Tibial nerve (tissue), 4 donors: ENCODE measurements at regions not wholly inside any gene's neighbourhood (a gene's known extent, or its start where the extent isn't known, plus 50 kb on each side); places are given as distances from the start of the nearest gene placed in this dataset.

Source experiments
- DNase-seq, 2 donors: peaks; one replicate each; pipeline ENCODE4 v3.0.0-alpha.2; 2019; ENCODE audit warnings: low spot score in 2 of 2
- H3K27ac ChIP-seq, 4 donors: fragments of 200-600 bp; sonication (generic) in 3 of 4; one replicate each; pipeline ENCODE4 v1.5.1; 2017 to 2019; ENCODE audit warnings: mild to moderate bottlenecking in 1 of 4
- H3K27me3 ChIP-seq, 2 donors: fragments of 200-600 bp; sonication (generic) in 1 of 2; one replicate each; pipeline versions ENCODE4 v1.5.1 to v1.6.0; 2017 to 2019
- H3K36me3 ChIP-seq, 3 donors: fragments of 200-600 bp; sonication (generic); one replicate each; pipeline ENCODE4 v1.5.1; 2018 to 2019
- H3K4me1 ChIP-seq, 4 donors: fragments of 200-600 bp; sonication (generic) in 3 of 4; one replicate each; pipeline ENCODE4 v1.5.1; 2017 to 2019
- H3K4me3 ChIP-seq, 4 donors: fragments of 200-600 bp; sonication (generic) in 3 of 4; one replicate each; pipeline ENCODE4 v1.5.1; 2017 to 2019; ENCODE audit warnings: mild to moderate bottlenecking in 1 of 4, moderate library complexity in 1 of 4
- H3K9me3 ChIP-seq, 4 donors: fragments of 200-600 bp; sonication (generic) in 3 of 4; one replicate each; pipeline ENCODE4 v1.5.1; 2017 to 2019
- CTCF ChIP-seq, 5 experiments: fragments of 200-600 bp in 3 of 5; fragments of 450-650 bp in 2 of 5; sonication (generic) in 3 of 5; IDR thresholded peaks; one replicate each; pipeline ENCODE4 v1.5.1; 2016 to 2019; ENCODE audit warnings: antibody characterized with exemption in 5 of 5, mild to moderate bottlenecking in 3 of 5, moderate library complexity in 2 of 5
- EP300 ChIP-seq, 2 donors: sonication (generic); formaldehyde crosslinking; IDR thresholded peaks; one replicate each; pipeline ENCODE4 v1.6.1; 2017; ENCODE audit warnings: antibody characterized with exemption in 2 of 2, mild to moderate bottlenecking in 1 of 2
- POLR2A ChIP-seq, 2 donors: fragments of 450-650 bp; IDR thresholded peaks; one replicate each; pipeline ENCODE4 v1.6.1; 2017; ENCODE audit warnings: antibody characterized with exemption in 2 of 2, mild to moderate bottlenecking in 2 of 2, moderate library complexity in 2 of 2
- WGBS, 2 donors: methylation state at CpG; one replicate each; pipeline ENCODE4 v1.1.5; 2018; 5-methylcytosine and 5-hydroxymethylcytosine counted together

DNA sequence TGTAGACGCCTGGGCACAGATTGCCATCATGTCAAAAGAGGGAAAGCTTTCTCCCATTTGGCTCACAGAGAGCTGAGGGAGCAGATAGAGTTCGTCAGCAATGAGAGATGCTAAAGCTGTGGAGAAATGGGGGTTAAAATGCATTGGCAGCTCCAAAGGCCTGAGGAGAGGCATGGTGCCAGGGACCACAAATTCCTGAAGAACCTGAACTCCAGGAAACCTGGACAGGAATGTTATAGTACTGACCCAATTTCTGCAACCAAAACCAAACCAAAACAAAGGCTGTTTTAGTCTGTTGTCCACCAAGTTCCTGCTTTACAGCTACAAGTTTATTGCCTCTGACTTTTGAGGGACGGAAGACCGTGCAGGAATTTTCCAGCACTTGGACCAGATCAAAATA is 575.7 kb downstream of the REEP3 start:
- no peak for TF ChIP-seq CTCF (IDR thresholded peaks at IDR 0.05)
- TF ChIP-seq EP300 (IDR thresholded peaks at IDR 0.05), result no peak
- no peak for TF ChIP-seq POLR2A (IDR thresholded peaks at IDR 0.05)
- H3K9me3 ChIP-seq, result no peaks in the 10 kb centered on the region
- H3K27me3 ChIP-seq, result no peaks in the 10 kb centered on the region
- no peak for DNase-seq
- H3K4me1 ChIP-seq, result no peaks in the 10 kb centered on the region
- no peak overlapping the region for H3K4me3 ChIP-seq
- no peak overlapping the region for H3K27ac ChIP-seq
- 72 to 77% methylated on average over 4 of the region's 4 CpGs for WGBS, 2 donors
- no peaks in the 10 kb centered on the region for H3K36me3 ChIP-seq

GRCh38 chr10:64097391-64098122 is 576.4 kb downstream of the REEP3 start:
- Histone ChIP-seq H3K36me3 (no peaks in the 10 kb centered on the region), H3K9me3 (no peaks in the 10 kb centered on the region), H3K4me1 (no peaks in the 10 kb centered on the region), H3K4me3 (no peak overlapping the region), H3K27ac (no peak overlapping the region), H3K27me3 (no peaks in the 10 kb centered on the region)
- 91 to 94% methylated on average over 9 of the region's 9 CpGs for WGBS, 2 donors
- TF ChIP-seq CTCF (IDR thresholded peaks at IDR 0.05) (no peak), POLR2A (IDR thresholded peaks at IDR 0.05) (no peak), EP300 (IDR thresholded peaks at IDR 0.05) (no peak)
- no peak for DNase-seq

GRCh38 chr10:64098994-64099393 is 577.8 kb downstream of the REEP3 start:
- TF ChIP-seq EP300 (IDR thresholded peaks at IDR 0.05) (no peak), POLR2A (IDR thresholded peaks at IDR 0.05) (no peak), CTCF (IDR thresholded peaks at IDR 0.05) (no peak)
- no peaks in the 10 kb centered on the region for H3K4me1 ChIP-seq
- no peaks in the 10 kb centered on the region for H3K9me3 ChIP-seq
- H3K36me3 ChIP-seq, result no peaks in the 10 kb centered on the region
- no peaks in the 10 kb centered on the region for H3K27me3 ChIP-seq
- H3K4me3 ChIP-seq, result no peak overlapping the region
- no peak for DNase-seq
- no peak overlapping the region for H3K27ac ChIP-seq
- WGBS, 2 donors, result 88 to 92% methylated on average over 1 of the region's 1 CpG

DNA sequence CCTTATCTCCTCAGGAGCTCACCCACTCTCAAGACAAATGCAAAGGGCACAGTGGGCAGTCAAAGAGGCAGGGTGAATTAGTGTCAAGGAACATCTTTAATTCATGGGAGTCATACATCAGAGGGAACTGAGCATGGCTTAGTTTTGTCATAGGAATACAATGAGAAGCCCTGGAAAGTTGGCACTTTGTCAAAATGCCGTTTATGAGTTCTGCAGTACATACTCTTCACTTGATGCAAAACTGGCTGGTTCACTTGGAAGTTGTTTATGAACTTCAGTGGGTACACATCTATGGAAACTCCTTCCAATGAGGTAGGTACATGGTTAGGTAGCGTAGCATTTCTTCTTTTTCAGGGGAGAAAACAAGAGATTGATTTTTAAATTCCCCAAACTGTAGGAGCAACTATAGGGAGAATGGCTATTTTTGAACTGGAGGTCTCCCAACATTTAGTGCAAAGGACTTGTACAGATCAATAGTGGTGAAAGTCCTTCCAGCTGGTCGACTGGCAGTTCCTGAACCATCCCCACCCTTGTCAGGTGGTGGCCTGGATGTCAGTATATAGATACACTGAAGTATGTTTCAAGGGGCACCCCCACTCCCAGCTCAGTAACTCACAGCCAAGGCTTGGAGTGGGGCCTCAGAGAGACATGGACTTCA is 580.5 kb downstream of the REEP3 start:
- Histone ChIP-seq H3K27ac (no peak overlapping the region), H3K4me3 (no peak overlapping the region), H3K9me3 (no peaks in the 10 kb centered on the region), H3K27me3 (no peaks in the 10 kb centered on the region), H3K36me3 (no peaks in the 10 kb centered on the region), H3K4me1 (no peaks in the 10 kb centered on the region)
- no peak for DNase-seq
- WGBS, 2 donors, result 62 to 68% methylated on average over 3 of the region's 3 CpGs
- no peak for TF ChIP-seq POLR2A (IDR thresholded peaks at IDR 0.05)
- no peak for TF ChIP-seq CTCF (IDR thresholded peaks at IDR 0.05)
- no peak for TF ChIP-seq EP300 (IDR thresholded peaks at IDR 0.05)

GRCh38 chr10:64102264-64102633 is 581.0 kb downstream of the REEP3 start:
- no peaks in the 10 kb centered on the region for H3K4me1 ChIP-seq
- H3K9me3 ChIP-seq, result no peaks in the 10 kb centered on the region
- H3K36me3 ChIP-seq, result no peaks in the 10 kb centered on the region
- no peak overlapping the region for H3K27ac ChIP-seq
- WGBS, 2 donors, result 91 to 100% methylated on average over 1 of the region's 1 CpG
- no peak for TF ChIP-seq CTCF (IDR thresholded peaks at IDR 0.05)
- no peak for TF ChIP-seq EP300 (IDR thresholded peaks at IDR 0.05)
- TF ChIP-seq POLR2A (IDR thresholded peaks at IDR 0.05), result no peak
- no peak overlapping the region for H3K4me3 ChIP-seq
- H3K27me3 ChIP-seq, result no peaks in the 10 kb centered on the region
- no peak for DNase-seq
